ENCODE measurements at regions not wholly inside any gene's neighbourhood (a gene's known extent, or its start where the extent isn't known, plus 50 kb on each side); places are given as distances from the start of the nearest gene placed in this dataset.

DNA sequence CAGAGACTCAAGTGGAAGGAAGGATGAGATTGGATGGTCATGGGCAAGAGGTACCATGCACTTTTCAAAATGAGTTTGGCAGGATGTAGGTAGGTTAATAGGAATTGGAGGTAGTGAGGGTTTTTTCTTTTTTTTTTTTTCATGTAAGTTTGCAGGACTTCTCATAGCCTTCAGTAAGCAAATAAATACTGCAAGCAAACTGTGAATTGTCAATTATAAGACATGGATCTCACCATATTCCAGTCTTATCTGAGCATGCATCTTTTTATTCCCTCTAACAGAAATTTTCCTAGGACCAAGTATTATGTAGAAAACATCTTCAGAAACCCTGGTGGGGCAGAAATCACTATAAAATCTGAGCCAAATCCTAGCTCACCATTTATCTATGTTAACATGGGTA, 584.6 kb upstream of the CDH5 start:
- TF ChIP-seq, protein P1, sequence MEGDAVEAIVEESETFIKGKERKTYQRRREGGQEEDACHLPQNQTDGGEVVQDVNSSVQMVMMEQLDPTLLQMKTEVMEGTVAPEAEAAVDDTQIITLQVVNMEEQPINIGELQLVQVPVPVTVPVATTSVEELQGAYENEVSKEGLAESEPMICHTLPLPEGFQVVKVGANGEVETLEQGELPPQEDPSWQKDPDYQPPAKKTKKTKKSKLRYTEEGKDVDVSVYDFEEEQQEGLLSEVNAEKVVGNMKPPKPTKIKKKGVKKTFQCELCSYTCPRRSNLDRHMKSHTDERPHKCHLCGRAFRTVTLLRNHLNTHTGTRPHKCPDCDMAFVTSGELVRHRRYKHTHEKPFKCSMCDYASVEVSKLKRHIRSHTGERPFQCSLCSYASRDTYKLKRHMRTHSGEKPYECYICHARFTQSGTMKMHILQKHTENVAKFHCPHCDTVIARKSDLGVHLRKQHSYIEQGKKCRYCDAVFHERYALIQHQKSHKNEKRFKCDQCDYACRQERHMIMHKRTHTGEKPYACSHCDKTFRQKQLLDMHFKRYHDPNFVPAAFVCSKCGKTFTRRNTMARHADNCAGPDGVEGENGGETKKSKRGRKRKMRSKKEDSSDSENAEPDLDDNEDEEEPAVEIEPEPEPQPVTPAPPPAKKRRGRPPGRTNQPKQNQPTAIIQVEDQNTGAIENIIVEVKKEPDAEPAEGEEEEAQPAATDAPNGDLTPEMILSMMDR (IDR thresholded peaks at IDR 0.05; ENCODE audit: unreplicated experiment) = no peak
- H3K4me3 Mint-ChIP-seq = no peak overlapping the region
- no peak for DNase-seq (ENCODE audit: low spot score in 2 of 2, unreplicated experiment in 2 of 2)
- no peaks in the 10 kb centered on the region for H3K27me3 Mint-ChIP-seq (ENCODE audit: low read depth)
- H3K4me1 Mint-ChIP-seq = peaks cover 12% of the 10 kb centered on the region
- no peak overlapping the region for H3K27ac Mint-ChIP-seq
- H3K36me3 Mint-ChIP-seq = peaks cover 4% of the 10 kb centered on the region
- H3K9me3 Mint-ChIP-seq = peaks cover 10% of the 10 kb centered on the region

DNA sequence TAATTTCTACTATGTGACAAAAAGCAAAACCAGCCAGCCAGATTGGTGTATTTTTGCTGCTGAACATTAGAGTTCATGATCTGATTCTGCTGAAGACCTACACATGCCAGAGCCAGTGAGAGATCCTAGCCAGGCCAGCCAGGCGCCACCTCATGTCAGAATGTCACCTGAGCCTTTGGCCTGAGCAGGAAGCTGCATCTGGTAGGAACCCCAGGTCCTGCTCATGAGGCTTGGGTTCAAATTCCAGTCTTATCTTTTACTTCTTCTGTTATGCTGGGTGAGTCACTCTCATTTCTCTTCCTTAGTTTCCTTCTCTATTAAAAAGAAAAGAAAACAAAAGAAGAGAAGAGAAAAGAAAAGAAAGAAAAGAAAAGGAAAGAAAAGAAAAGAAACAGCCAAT, 585.1 kb upstream of the CDH5 start:
- Mint-ChIP-seq H3K27ac (no peak overlapping the region), H3K4me3 (no peak overlapping the region), H3K36me3 (peaks cover 4% of the 10 kb centered on the region), H3K9me3 (peaks cover 11% of the 10 kb centered on the region), H3K4me1 (peaks cover 12% of the 10 kb centered on the region), H3K27me3 (ENCODE audit: low read depth) (no peaks in the 10 kb centered on the region)
- TF ChIP-seq, protein P1 (IDR thresholded peaks at IDR 0.05; ENCODE audit: unreplicated experiment) = no peak
- no peak for DNase-seq (ENCODE audit: low spot score in 2 of 2, unreplicated experiment in 2 of 2)

DNA sequence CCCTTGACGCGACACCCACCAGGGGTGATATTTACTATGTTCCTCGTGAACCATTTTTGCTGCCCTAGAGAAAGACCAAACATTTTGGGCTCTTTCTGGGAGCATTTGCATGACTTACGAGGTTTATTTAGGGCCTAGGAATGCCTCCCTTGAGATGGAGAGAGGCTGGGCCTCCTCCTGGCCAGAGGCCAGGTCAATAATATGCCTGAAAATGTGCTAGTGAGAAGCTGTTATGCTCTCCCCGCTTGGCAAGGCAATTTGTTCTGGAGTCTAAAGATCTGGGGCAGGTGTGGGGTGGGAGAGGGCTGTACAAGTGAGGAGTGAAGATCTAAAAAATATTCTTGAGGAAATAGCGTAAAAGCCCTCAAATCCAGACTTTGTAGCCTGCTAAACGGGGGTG, 587.3 kb upstream of the CDH5 start:
- TF ChIP-seq, protein P1 (IDR thresholded peaks at IDR 0.05; ENCODE audit: unreplicated experiment) = no peak
- Mint-ChIP-seq H3K4me3 (no peak overlapping the region), H3K9me3 (peaks cover 11% of the 10 kb centered on the region), H3K27me3 (ENCODE audit: low read depth) (no peaks in the 10 kb centered on the region), H3K27ac (peak overlapping the region; percentile 6), H3K4me1 (peaks cover 14% of the 10 kb centered on the region), H3K36me3 (peaks cover 4% of the 10 kb centered on the region)
- no peak for DNase-seq (ENCODE audit: low spot score in 2 of 2, unreplicated experiment in 2 of 2)

DNA sequence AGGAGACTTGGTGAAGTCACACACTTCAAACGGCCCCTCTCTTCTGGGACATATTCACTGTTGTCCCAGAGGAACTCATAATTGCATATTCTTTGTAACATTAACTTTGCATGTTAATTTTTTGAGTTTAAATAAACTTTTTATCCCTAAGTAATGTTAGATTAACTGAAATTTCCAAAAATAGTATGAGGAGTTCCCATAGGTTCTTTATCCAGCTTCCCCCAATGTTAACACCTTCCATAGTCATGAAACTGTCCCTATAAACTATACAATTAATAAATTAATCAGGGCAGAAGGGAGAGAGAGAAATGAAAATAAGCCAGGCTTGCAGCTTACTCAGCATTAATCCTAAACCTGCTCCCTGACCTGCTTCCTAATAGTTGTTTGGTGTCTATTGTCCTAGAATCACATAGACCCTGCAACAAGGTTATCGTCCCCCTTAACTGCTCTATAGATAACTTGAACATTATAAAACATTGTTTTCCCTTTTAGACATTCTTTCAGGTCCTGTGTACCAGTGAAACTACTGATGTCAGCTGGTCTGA, 589.8 kb upstream of the CDH5 start:
- Mint-ChIP-seq H3K27me3 (ENCODE audit: low read depth) (no peaks in the 10 kb centered on the region), H3K27ac (no peak overlapping the region), H3K9me3 (peaks cover 11% of the 10 kb centered on the region), H3K4me1 (peaks cover 23% of the 10 kb centered on the region), H3K4me3 (no peak overlapping the region), H3K36me3 (peaks cover 7% of the 10 kb centered on the region)
- DNase-seq (ENCODE audit: low spot score in 2 of 2, unreplicated experiment in 2 of 2) = no peak
- TF ChIP-seq, protein P1 (IDR thresholded peaks at IDR 0.05; ENCODE audit: unreplicated experiment) = no peak

DNA sequence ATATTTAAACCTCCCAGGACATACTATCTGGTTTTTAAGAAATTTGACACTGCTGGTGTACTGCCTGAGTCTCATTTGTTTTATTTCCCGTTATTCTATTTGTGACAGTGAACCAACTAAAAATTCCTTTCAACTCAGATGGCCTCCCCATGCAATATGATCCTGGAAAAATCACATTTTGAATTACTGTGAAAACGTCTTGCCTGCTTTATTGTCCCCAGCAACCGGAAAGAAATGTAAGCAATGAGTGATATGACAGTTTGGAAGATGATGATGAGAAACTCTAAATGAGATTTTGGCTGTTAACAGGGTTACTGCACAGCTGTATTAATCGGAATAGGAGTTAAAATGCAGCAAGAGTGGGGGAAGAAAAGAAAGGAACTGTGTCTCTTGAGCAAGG, 590.7 kb upstream of the CDH5 start:
- Mint-ChIP-seq H3K36me3 (peaks cover 8% of the 10 kb centered on the region), H3K27me3 (ENCODE audit: low read depth) (no peaks in the 10 kb centered on the region), H3K4me1 (peaks cover 25% of the 10 kb centered on the region), H3K9me3 (peaks cover 12% of the 10 kb centered on the region), H3K4me3 (no peak overlapping the region), H3K27ac (no peak overlapping the region)
- TF ChIP-seq, protein P1 (IDR thresholded peaks at IDR 0.05; ENCODE audit: unreplicated experiment) = no peak
- DNase-seq (ENCODE audit: low spot score in 2 of 2, unreplicated experiment in 2 of 2) = no peak

DNA sequence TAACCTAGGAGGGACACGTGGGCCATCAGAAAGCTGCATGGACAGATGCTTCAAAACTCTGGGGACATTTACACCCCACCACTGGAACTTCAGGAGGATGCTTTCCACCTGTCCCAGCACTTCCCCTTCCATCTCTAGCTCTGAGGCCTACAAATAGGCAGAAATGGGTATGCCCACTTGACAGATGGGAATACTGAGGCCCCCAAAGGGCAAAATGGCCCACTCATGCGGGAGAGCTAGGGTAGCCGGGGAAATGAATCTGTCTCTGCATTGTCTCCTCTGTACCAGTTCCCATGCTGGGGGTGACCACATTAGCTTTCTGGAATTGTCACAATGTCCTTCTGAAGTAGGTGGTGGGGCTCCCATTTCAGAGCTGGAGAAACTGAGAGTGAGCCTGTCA, 592.1 kb upstream of the CDH5 start:
- Mint-ChIP-seq H3K27ac (no peak overlapping the region), H3K9me3 (peaks cover 23% of the 10 kb centered on the region), H3K36me3 (peaks cover 16% of the 10 kb centered on the region), H3K4me1 (peaks cover 27% of the 10 kb centered on the region), H3K4me3 (no peak overlapping the region), H3K27me3 (ENCODE audit: low read depth) (no peaks in the 10 kb centered on the region)
- TF ChIP-seq, protein P1 (IDR thresholded peaks at IDR 0.05; ENCODE audit: unreplicated experiment) = no peak
- no peak for DNase-seq (ENCODE audit: low spot score in 2 of 2, unreplicated experiment in 2 of 2)

All from mesothelial cell of epicardium (in vitro differentiated cells).